ENCODE measurements at regions not wholly inside any gene's neighbourhood (a gene's known extent, or its start where the extent isn't known, plus 50 kb on each side); places are given as distances from the start of the nearest gene placed in this dataset.

DNA sequence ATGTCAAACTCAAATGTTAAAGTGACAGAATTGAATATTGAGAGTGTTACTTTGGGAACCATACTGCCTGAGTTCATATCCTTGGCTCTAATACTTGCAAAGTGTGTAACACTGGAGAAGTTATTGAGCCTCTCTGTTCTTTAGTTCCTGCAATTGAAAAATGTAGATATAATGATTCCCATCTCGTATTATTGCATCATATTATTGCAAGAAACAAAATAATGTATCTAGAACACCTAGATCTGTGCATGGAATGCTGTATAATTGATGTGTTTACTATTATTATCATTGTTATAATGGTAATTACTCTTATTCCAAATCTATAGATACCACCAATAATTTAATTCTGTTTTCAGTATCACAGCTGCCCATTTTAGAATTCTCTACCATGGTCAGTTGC lies 310.3 kb downstream of the GABRG2 start:
- TF ChIP-seq, protein P1, sequence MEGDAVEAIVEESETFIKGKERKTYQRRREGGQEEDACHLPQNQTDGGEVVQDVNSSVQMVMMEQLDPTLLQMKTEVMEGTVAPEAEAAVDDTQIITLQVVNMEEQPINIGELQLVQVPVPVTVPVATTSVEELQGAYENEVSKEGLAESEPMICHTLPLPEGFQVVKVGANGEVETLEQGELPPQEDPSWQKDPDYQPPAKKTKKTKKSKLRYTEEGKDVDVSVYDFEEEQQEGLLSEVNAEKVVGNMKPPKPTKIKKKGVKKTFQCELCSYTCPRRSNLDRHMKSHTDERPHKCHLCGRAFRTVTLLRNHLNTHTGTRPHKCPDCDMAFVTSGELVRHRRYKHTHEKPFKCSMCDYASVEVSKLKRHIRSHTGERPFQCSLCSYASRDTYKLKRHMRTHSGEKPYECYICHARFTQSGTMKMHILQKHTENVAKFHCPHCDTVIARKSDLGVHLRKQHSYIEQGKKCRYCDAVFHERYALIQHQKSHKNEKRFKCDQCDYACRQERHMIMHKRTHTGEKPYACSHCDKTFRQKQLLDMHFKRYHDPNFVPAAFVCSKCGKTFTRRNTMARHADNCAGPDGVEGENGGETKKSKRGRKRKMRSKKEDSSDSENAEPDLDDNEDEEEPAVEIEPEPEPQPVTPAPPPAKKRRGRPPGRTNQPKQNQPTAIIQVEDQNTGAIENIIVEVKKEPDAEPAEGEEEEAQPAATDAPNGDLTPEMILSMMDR (conservative IDR thresholded peaks at IDR 0.05 in 1 of 2, IDR thresholded peaks at IDR 0.05 in 1 of 2; ENCODE audit: low read depth in 1 of 2, low read length in 2 of 2), result no peak
- no peak for TF ChIP-seq EZH2 (IDR thresholded peaks at IDR 0.05; ENCODE audit: low read length, missing control alignments)
